GM12865 (cell line): ENCODE measurements at regions not wholly inside any gene's neighbourhood (a gene's known extent, or its start where the extent isn't known, plus 50 kb on each side); places are given as distances from the start of the nearest gene placed in this dataset.
"Not testable (repeated sequence)": the region's sequence is repeated elsewhere in the genome, so short reads cannot be mapped to it uniquely, and the experiment has no call there.

Experiments
- DNase-seq: peaks from one replicate; pipeline ENCODE4 v3.0.0; 2010; ENCODE audit warnings: low read depth
- H3K4me3 ChIP-seq: 2 replicates; pipeline ENCODE4 v1.5.1; 2011; ENCODE audit warnings: mild to moderate bottlenecking, low read depth, low read length, control low read depth
- TF ChIP-seq, protein P1 (sequence below): IDR thresholded peaks from 2 replicates; pipeline ENCODE4 v1.5.1; 2011; ENCODE audit warnings: low read length, control low read depth, low read depth, inconsistent platforms; ENCODE audit not compliant: insufficient read depth; ENCODE audit errors: missing control alignments

DNA sequence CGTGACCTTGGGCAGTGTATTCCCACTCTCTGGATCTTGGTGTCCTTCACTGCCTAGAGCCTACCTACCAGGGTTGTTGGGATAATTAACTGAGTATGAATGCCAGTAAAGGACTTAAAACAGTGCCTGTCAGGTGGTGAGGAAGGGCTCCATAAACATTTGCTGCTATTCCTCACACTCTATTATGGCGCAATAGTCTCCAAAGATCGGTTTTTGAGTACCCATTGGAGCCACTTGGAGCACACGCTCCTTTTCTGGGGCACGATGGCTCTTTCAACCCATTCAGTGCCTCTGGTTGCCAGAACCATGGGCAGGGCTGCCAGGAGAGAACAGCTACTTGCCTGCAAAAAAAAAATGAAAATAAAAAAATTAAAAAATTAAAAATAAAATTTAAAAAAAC, 296.6 kb upstream of the PPARGC1A start:
- no peak for DNase-seq
- H3K4me3 ChIP-seq: no peak overlapping the region
- TF ChIP-seq, protein P1, sequence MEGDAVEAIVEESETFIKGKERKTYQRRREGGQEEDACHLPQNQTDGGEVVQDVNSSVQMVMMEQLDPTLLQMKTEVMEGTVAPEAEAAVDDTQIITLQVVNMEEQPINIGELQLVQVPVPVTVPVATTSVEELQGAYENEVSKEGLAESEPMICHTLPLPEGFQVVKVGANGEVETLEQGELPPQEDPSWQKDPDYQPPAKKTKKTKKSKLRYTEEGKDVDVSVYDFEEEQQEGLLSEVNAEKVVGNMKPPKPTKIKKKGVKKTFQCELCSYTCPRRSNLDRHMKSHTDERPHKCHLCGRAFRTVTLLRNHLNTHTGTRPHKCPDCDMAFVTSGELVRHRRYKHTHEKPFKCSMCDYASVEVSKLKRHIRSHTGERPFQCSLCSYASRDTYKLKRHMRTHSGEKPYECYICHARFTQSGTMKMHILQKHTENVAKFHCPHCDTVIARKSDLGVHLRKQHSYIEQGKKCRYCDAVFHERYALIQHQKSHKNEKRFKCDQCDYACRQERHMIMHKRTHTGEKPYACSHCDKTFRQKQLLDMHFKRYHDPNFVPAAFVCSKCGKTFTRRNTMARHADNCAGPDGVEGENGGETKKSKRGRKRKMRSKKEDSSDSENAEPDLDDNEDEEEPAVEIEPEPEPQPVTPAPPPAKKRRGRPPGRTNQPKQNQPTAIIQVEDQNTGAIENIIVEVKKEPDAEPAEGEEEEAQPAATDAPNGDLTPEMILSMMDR: no peak

DNA sequence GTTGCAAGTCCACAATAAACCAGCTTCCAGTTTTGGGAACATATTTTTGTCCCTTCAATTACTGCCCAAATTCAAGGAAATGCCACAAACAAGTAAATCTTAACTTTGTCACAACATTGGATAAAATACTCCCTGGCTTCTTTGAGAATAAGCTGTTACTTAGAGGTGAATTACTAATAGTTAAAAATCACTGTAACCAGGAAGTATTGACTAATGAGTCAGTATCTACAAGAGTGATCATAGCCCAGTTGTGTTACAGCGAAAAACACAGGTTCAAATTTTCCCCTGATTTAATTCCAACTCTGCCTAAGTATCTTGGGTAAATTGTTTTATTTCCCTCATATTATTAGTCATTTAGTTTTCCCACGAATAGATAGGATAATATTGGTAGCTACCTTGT, 291.2 kb upstream of the PPARGC1A start:
- no peak overlapping the region for H3K4me3 ChIP-seq
- TF ChIP-seq, protein P1: no peak
- no peak for DNase-seq

DNA sequence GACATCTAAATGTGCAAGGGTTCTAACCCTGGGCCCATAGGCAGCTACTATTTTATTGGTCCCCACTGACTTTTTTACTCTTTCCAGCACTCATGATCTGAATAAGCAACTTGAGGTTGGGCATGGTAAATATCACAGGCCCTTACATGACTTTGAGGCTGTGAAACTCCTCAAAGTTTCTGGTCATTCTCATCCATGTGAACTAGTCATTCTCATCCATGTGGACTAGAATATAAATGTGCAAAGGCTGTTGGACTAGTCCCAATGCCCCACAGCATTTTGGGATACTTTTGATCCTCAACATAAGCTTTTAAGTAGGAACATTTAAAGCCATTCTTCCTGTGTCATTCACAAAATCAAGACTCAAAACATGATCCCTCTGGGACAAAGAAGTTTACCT, 290.7 kb upstream of the PPARGC1A start:
- TF ChIP-seq, protein P1: no peak
- H3K4me3 ChIP-seq: no peak overlapping the region
- no peak for DNase-seq

DNA sequence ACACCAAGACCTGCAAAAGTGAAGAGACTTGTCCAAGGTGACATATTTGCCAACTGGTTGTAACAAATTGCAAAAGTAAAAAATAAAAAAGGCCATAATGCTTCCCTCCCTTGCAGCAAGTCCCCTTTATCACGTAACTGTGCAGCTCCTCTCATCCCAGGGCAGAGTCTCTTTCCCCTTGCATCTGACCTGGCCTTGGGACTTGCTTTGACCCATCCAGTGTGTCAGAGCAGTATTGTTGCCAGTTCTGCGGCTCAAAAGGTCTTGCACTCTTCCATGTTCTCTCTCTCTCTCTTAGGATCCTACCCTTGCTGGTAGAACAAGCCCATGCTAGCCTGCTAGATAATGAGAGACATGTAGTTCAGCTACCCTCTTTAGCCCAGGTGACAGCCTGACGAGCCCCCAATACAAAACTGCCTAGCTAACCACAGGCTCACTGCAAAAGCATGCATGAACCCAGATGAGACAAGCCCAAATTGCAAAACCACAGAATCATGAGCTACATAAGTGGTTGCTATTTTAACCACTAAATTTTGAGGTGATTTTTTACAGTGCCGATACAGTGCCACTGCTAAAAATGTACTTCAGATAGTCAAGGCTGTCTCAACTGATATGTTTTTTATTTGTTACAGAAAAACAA, 289.5 kb upstream of the PPARGC1A start:
- TF ChIP-seq, protein P1: no peak
- DNase-seq: no peak
- H3K4me3 ChIP-seq: no peak overlapping the region

DNA sequence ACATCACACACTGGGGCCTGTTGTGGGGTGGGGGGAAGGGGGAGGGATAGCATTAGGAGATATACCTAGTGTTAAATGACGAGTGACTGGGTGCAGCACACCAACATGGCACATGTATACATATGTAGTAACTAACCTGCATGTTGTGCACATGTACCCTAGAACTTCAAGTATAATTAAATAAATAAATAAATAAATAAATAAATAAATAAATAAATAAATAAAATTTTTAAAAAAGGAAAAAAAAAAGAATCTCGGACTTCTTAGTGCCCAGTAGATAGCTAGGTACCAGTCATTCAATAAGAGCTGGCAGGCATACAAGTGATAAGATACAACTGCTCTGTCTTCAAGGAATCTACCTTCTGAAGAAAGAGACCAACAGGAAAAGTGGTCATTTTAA, 287.6 kb upstream of the PPARGC1A start:
- DNase-seq, H3K4me3 ChIP-seq: not testable (repeated sequence)

DNA sequence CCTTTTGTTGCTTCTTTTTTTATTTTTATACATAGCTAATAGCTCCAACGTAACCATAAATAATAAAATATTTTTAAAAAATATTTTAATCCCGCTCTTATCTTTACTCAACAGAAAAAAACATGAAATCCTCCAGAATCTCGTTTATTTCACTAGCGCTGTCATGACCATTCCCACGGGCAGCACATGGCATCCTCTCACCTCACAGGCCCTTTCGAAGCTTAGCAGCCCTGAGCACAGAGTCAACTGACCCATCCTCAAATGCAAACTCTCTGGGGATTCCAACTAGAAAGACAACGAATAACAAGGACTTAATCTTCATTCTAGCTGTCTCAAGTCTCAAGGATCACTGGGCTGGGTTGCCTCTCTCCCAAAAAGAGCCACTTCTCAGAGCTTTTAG, 285.9 kb upstream of the PPARGC1A start:
- H3K4me3 ChIP-seq: no peak overlapping the region
- DNase-seq: no peak
- TF ChIP-seq, protein P1: no peak

DNA sequence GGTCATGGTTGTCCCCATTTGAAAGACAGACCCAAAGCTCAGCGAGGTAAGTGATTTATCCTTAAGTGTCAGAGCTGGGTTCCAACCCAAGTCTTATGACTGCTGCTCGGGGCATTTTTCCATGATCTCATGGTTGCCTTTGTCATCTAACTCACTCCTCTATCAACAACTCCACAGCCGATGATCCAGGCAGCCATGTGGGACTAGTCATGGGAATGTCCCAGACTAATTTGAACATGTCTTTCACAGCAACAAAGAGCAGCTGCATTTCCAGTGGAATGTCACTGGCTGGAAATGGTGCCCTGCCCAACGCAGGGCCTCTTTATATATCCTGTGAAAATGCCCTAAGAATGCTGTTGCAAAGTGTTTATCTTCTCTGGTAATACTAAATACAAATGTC, 284.8 kb upstream of the PPARGC1A start:
- TF ChIP-seq, protein P1: no peak
- no peak overlapping the region for H3K4me3 ChIP-seq
- DNase-seq: no peak

DNA sequence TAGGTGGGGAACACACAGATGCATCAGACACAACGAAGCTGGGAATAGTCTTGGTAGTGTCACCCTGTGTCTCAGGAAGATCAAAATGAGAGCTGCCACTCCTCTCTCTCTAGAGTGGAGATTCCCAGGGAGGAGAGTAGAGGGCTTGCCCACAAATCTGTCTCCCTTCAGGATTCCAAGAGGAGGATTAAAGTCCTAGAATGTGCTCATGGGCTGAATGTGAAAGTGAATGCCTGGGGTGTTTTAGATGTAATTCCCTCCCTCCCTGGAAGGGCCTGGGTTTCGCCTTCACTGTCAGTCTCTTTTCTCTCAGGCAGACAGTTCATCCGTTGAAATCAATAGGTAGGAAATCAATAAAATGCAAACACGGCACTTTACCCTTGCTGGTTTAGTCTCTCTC, 282.6 kb upstream of the PPARGC1A start:
- no peak for DNase-seq
- no peak overlapping the region for H3K4me3 ChIP-seq
- TF ChIP-seq, protein P1: no peak
